Brain pericyte (primary cell): ENCODE measurements at regions not wholly inside any gene's neighbourhood (a gene's known extent, or its start where the extent isn't known, plus 50 kb on each side); places are given as distances from the start of the nearest gene placed in this dataset.

Experiments used
- DNase-seq: peaks from one replicate; pipeline ENCODE4 v3.0.0-alpha.2; 2012; ENCODE audit warnings: low read depth, low spot score

- no peak for DNase-seq
Measured at GRCh38 chr16:85360323-85361277, 248.3 kb upstream of the CIBAR2 start.

- no peak for DNase-seq
Measured at GRCh38 chr16:85361441-85362118, 249.3 kb upstream of the CIBAR2 start.

- DNase-seq = no peak
Measured at GRCh38 chr16:85362443-85362842, 250.2 kb upstream of the CIBAR2 start.

- DNase-seq = no peak
Measured at GRCh38 chr16:85363427-85363826, 249.7 kb upstream of the GSE1 start.

- DNase-seq = peak; percentile 94
Measured at GRCh38 chr16:85363881-85364280, 249.2 kb upstream of the GSE1 start.

GRCh38 chr16:85364323-85365040, 248.6 kb upstream of the GSE1 start:
- peak; percentile 53 for DNase-seq

- no peak for DNase-seq
Measured at GRCh38 chr16:85365120-85365519, 248.0 kb upstream of the GSE1 start.

- DNase-seq = no peak
Measured at GRCh38 chr16:85366031-85366763, 246.9 kb upstream of the GSE1 start.

- no peak for DNase-seq
Measured at GRCh38 chr16:85367485-85367884, 245.6 kb upstream of the GSE1 start.

GRCh38 chr16:85369060-85369459, 244.1 kb upstream of the GSE1 start:
- no peak for DNase-seq

DNA sequence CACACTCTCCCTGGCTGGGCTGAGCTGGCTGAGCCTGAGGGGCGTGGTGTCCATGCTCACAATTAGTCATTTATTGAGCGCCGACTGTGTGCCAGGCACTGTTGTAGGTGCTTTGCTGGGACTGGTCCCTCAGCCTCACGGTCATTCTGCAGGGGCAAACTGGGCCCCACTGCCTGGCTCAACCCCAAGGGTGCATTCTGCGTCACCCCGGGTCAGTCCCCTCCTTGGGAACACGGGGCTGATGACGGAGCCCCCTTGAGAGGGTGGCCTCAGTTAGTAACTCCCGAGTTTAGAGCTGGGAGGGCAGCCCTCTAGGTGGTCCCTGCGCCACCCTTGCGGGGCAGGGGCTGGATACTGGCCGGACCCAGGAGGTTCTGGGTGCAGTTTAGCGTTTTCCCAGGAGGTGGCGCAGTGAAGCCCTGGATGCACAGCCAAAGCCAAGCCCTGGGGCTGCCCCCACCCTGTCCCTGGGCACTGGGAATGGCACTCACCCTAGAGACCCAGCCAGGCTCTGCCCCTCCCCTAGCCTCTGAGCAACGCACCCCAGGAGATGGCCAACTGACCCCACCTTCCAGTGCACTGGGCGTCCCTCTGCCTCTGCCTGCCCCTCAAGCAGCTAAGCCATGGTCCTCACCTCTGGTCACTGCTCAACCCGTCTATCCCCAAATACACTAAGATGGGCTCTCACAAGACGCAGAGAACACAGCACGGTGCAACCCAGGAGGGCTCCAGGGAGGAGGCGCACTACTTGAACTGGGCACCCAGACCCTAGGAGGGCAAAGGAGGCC, 243.2 kb upstream of the GSE1 start:
- no peak for DNase-seq

GRCh38 chr16:85370543-85370880, 242.6 kb upstream of the GSE1 start:
- DNase-seq = no peak

GRCh38 chr16:85370881-85371651, 242.1 kb upstream of the GSE1 start:
- no peak for DNase-seq

GRCh38 chr16:85371948-85372347, 241.2 kb upstream of the GSE1 start:
- DNase-seq = no peak

- DNase-seq = no peak
Measured at GRCh38 chr16:85372627-85373372, 240.3 kb upstream of the GSE1 start.

GRCh38 chr16:85373741-85374570, 239.2 kb upstream of the GSE1 start:
- no peak for DNase-seq

GRCh38 chr16:85374571-85374872, 238.6 kb upstream of the GSE1 start:
- no peak for DNase-seq

- DNase-seq = no peak
Measured at GRCh38 chr16:85375282-85375681, 237.8 kb upstream of the GSE1 start.
